Neural cell (in vitro differentiated cells): ENCODE measurements at regions not wholly inside any gene's neighbourhood (a gene's known extent, or its start where the extent isn't known, plus 50 kb on each side); places are given as distances from the start of the nearest gene placed in this dataset.

ENCODE experiments used
- EP300 ChIP-seq: fragments of 450-650 bp; conservative IDR thresholded peaks from 2 replicates; pipeline ENCODE4 v1.6.1; 2014; ENCODE audit warnings: antibody characterized with exemption, mild to moderate bottlenecking, moderate library complexity; ENCODE audit not compliant: poor library complexity, severe bottlenecking
- EZH2 ChIP-seq: fragments of 200-600, 300-800 bp; shearing (Covaris generic), sonication (generic); IDR thresholded peaks from 2 replicates; pipeline ENCODE4 v1.6.1; 2014; ENCODE audit warnings: antibody characterized with exemption, low read length, borderline replicate concordance, mild to moderate bottlenecking; ENCODE audit not compliant: insufficient read depth, poor library complexity, severe bottlenecking
- MXI1 ChIP-seq: fragments of 450-650 bp; conservative IDR thresholded peaks from 2 replicates; pipeline ENCODE4 v1.6.1; 2014; ENCODE audit warnings: antibody characterized with exemption, mild to moderate bottlenecking; ENCODE audit not compliant: poor library complexity, severe bottlenecking
- POLR2AphosphoS5 ChIP-seq: IDR thresholded peaks from 2 replicates; pipeline ENCODE4 v1.6.1; 2012
- RAD21 ChIP-seq: fragments of 450-650 bp; conservative IDR thresholded peaks from 2 replicates; pipeline ENCODE4 v1.6.1; 2014; ENCODE audit warnings: antibody characterized with exemption, mild to moderate bottlenecking, moderate library complexity
- SMC3 ChIP-seq: fragments of 450-650 bp; conservative IDR thresholded peaks from 2 replicates; pipeline ENCODE4 v1.6.1; 2014; ENCODE audit warnings: antibody characterized with exemption, mild to moderate bottlenecking, moderate library complexity; ENCODE audit not compliant: poor library complexity
- TAF1 ChIP-seq: IDR thresholded peaks from 2 replicates; pipeline ENCODE4 v1.6.1; 2012; ENCODE audit warnings: low read depth
- TF ChIP-seq, protein P1 (sequence below): fragments of 450-650 bp; IDR thresholded peaks from 2 replicates; pipeline ENCODE4 v1.5.1; 2014; ENCODE audit warnings: antibody characterized with exemption, mild to moderate bottlenecking, moderate library complexity; ENCODE audit not compliant: poor library complexity, severe bottlenecking

DNA sequence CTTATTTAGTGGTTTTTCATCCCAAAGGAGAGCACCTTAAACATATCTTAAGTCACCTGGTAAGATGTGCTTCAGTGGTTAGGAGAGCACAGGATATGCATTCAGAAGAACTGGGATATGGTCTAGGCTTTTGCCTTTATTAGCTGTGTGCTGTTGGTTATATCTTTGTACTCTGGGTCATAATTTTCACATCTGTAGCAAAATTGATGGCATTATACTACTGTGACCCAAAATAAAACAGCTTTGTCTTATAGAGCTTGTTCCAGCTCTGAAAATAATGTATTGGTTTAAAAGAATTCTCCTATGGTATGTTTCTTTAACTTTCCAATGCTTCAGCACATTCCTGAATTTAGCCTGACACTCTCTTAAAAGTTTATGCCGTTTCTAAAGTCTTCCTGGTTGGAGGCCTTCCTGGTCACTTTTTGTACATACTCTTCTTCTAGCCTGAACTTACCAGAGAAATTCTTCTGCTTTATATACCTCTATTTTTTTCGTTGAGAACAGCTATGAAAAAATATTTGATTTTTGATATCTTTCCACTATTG, 337.1 kb upstream of the MPDZ start:
- TF ChIP-seq POLR2AphosphoS5 (no peak), EP300 (no peak), RAD21 (no peak), TAF1 (no peak), SMC3 (no peak), EZH2 (no peak), MXI1 (no peak)
- TF ChIP-seq, protein P1, sequence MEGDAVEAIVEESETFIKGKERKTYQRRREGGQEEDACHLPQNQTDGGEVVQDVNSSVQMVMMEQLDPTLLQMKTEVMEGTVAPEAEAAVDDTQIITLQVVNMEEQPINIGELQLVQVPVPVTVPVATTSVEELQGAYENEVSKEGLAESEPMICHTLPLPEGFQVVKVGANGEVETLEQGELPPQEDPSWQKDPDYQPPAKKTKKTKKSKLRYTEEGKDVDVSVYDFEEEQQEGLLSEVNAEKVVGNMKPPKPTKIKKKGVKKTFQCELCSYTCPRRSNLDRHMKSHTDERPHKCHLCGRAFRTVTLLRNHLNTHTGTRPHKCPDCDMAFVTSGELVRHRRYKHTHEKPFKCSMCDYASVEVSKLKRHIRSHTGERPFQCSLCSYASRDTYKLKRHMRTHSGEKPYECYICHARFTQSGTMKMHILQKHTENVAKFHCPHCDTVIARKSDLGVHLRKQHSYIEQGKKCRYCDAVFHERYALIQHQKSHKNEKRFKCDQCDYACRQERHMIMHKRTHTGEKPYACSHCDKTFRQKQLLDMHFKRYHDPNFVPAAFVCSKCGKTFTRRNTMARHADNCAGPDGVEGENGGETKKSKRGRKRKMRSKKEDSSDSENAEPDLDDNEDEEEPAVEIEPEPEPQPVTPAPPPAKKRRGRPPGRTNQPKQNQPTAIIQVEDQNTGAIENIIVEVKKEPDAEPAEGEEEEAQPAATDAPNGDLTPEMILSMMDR = no peak
